ENCODE measurements at regions not wholly inside any gene's neighbourhood (a gene's known extent, or its start where the extent isn't known, plus 50 kb on each side); places are given as distances from the start of the nearest gene placed in this dataset.
"Not testable (repeated sequence)": the region's sequence is repeated elsewhere in the genome, so short reads cannot be mapped to it uniquely, and the experiment has no call there.

- DNase-seq (ENCODE audit: low read depth in 3 of 3) = no peak
These were observed 1638.1 kb upstream of the SEL1L start for GRCh38 chr14:83171761-83172160.

- no peak for DNase-seq (ENCODE audit: low read depth in 3 of 3)
These were observed 1638.7 kb upstream of the SEL1L start for GRCh38 chr14:83172363-83172762.

- no peak for DNase-seq (ENCODE audit: low read depth in 3 of 3)
These were observed 1640.0 kb upstream of the SEL1L start for GRCh38 chr14:83173687-83174086.

GRCh38 chr14:83184531-83184930, 1650.9 kb upstream of the SEL1L start:
- DNase-seq (ENCODE audit: low read depth in 3 of 3) = no peak

- not testable (repeated sequence) for DNase-seq (ENCODE audit: low read depth in 3 of 3)
These were observed 1654.7 kb upstream of the SEL1L start for GRCh38 chr14:83188311-83188710.

- DNase-seq (ENCODE audit: low read depth in 3 of 3) = no peak
These were observed 1662.6 kb upstream of the SEL1L start for GRCh38 chr14:83196236-83196635.

GRCh38 chr14:83197271-83197670, 1663.6 kb upstream of the SEL1L start:
- no peak for DNase-seq (ENCODE audit: low read depth in 3 of 3)

GRCh38 chr14:83207550-83207949, 1673.9 kb upstream of the SEL1L start:
- no peak for DNase-seq (ENCODE audit: low read depth in 3 of 3)

GRCh38 chr14:83208341-83208740, 1674.7 kb upstream of the SEL1L start:
- no peak for DNase-seq (ENCODE audit: low read depth in 3 of 3)

GRCh38 chr14:83217492-83217891, 1683.8 kb upstream of the SEL1L start:
- no peak for DNase-seq (ENCODE audit: low read depth in 3 of 3)

- DNase-seq (ENCODE audit: low read depth in 3 of 3) = no peak
These were observed 1714.4 kb upstream of the SEL1L start for GRCh38 chr14:83247924-83248639.

- no peak for DNase-seq (ENCODE audit: low read depth in 3 of 3)
These were observed 1717.7 kb upstream of the SEL1L start for GRCh38 chr14:83251402-83251801.

- no peak for DNase-seq (ENCODE audit: low read depth in 3 of 3)
These were observed 1720.2 kb upstream of the SEL1L start for GRCh38 chr14:83253870-83254269.

GRCh38 chr14:83255015-83255726, 1721.5 kb upstream of the SEL1L start:
- no peak for DNase-seq (ENCODE audit: low read depth in 3 of 3)

GRCh38 chr14:83255727-83256090, 1722.1 kb upstream of the SEL1L start:
- DNase-seq (ENCODE audit: low read depth in 3 of 3) = no peak

- DNase-seq (ENCODE audit: low read depth in 3 of 3) = no peak
These were observed 1724.1 kb upstream of the SEL1L start for GRCh38 chr14:83257466-83258439.

- DNase-seq (ENCODE audit: low read depth in 3 of 3) = no peak
These were observed 1727.1 kb upstream of the SEL1L start for GRCh38 chr14:83260751-83261150.

GRCh38 chr14:83269583-83269982, 1735.9 kb upstream of the SEL1L start:
- no peak for DNase-seq (ENCODE audit: low read depth in 3 of 3)

GRCh38 chr14:83271663-83272062, 1738.0 kb upstream of the SEL1L start:
- no peak for DNase-seq (ENCODE audit: low read depth in 3 of 3)

- no peak for DNase-seq (ENCODE audit: low read depth in 3 of 3)
These were observed 1747.1 kb upstream of the SEL1L start for GRCh38 chr14:83280719-83281118.

- no peak for DNase-seq (ENCODE audit: low read depth in 3 of 3)
These were observed 1749.1 kb upstream of the SEL1L start for GRCh38 chr14:83282706-83283105.

- DNase-seq (ENCODE audit: low read depth in 3 of 3) = no peak
These were observed 1753.6 kb upstream of the SEL1L start for GRCh38 chr14:83287300-83287699.
